HCT116 (cell line): ENCODE measurements at regions not wholly inside any gene's neighbourhood (a gene's known extent, or its start where the extent isn't known, plus 50 kb on each side); places are given as distances from the start of the nearest gene placed in this dataset.

Experiments used
- ATAC-seq: fragments of 200-7000 bp; cut with Tn5 transposase; 2 replicates; pipeline ENCODE4 v1.9.1; 2020; ENCODE audit warnings: mild to moderate bottlenecking, moderate library complexity
- BruUV-seq: library from RNA; stranded (reverse); fragments of 400-500 nt; replicated peaks from 2 replicates; lab custom pipeline; 2021; lab: Mats Ljungman, UMichigan
- CTCF ChIA-PET: fragments of 300-600 bp; sonication (Branson Sonifier 250); formaldehyde crosslinking; loops from one replicate; lab custom pipeline; 2021; ENCODE audit warnings: antibody characterized with exemption; lab: Charles Lee
- POLR2A ChIA-PET: fragments of 300-600, 350-600 bp; sonication (Branson Sonifier 250); formaldehyde crosslinking; loops from one replicate; lab custom pipeline; 2021; ENCODE audit warnings: antibody characterized with exemption; lab: Charles Lee
- RAD21 ChIA-PET, 2 experiments: fragments of 300-600 bp; sonication (Branson Sonifier 250); formaldehyde crosslinking; loops; one replicate each; lab custom pipeline; 2023; ENCODE audit warnings: low total read pairs in 2 of 2; ENCODE audit not compliant: uncharacterized antibody in 2 of 2, unreplicated experiment in 2 of 2, low non-redundant PET in 1 of 2; lab: Charles Lee
- DNase-seq: peaks from one replicate; pipeline ENCODE4 v3.0.0-alpha.2; 2010; ENCODE audit warnings: low read depth, low spot score
- H2AFZ ChIP-seq: fragments of 200-600 bp; shearing (Covaris generic), sonication (generic); 2 replicates; pipeline ENCODE4 v1.6.1; 2017; ENCODE audit warnings: low read depth, mixed run types, mixed read lengths, antibody characterized with exemption, low read length; ENCODE audit not compliant: poor library complexity, severe bottlenecking
- H3K27ac ChIP-seq: 2 replicates; pipeline ENCODE4 v1.5.1; 2012; ENCODE audit warnings: low read depth, low read length
- H3K27me3 ChIP-seq: fragments of 200-600 bp; sonication (generic); 2 replicates; pipeline ENCODE4 v1.6.1; 2016; ENCODE audit warnings: mixed run types, low read length, mixed read lengths; ENCODE audit not compliant: insufficient read depth
- H3K36me3 ChIP-seq, 2 experiments: fragments of 200-500 bp in 1 of 2; fragments of 200-600 bp in 1 of 2; sonication (Bioruptor generic) in 1 of 2; sonication (generic) in 1 of 2; 2 replicates each; pipeline versions ENCODE4 v1.5.1 to v1.6.1; 2014 to 2016; ENCODE audit warnings: low read length in 2 of 2, inconsistent platforms in 1 of 2, mixed read lengths in 1 of 2, mixed run types in 1 of 2; ENCODE audit not compliant: insufficient read depth in 2 of 2, control insufficient read depth in 1 of 2
- H3K4me1 ChIP-seq, 2 experiments: fragments of 200-600 bp in 1 of 2; sonication (generic) in 1 of 2; 2 replicates each; pipeline versions ENCODE4 v1.5.1 to v1.6.1; 2012 to 2017; ENCODE audit warnings: low read length in 2 of 2, inconsistent platforms in 1 of 2, mild to moderate bottlenecking in 1 of 2, mixed read lengths in 1 of 2, mixed run types in 1 of 2, moderate library complexity in 1 of 2; ENCODE audit not compliant: insufficient read depth in 2 of 2, control insufficient read depth in 1 of 2
- H3K4me2 ChIP-seq: fragments of 200-600 bp; sonication (generic); 2 replicates; pipeline ENCODE4 v1.6.1; 2017; ENCODE audit warnings: mixed run types, low read length, mixed read lengths
- H3K4me3 ChIP-seq, 2 experiments: fragments of 200-600 bp in 1 of 2; sonication (generic) in 1 of 2; replicated peaks in 1 of 2; 2 replicates each; pipeline ENCODE4 v1.5.1; 2011 to 2016; ENCODE audit warnings: low read length in 2 of 2, control low read depth in 1 of 2, low read depth in 1 of 2, mild to moderate bottlenecking in 1 of 2, mixed read lengths in 1 of 2, mixed run types in 1 of 2
- H3K79me2 ChIP-seq: fragments of 200-600 bp; sonication (generic); 2 replicates; pipeline ENCODE4 v1.6.1; 2017; ENCODE audit warnings: mild to moderate bottlenecking, mixed run types, low read length, moderate library complexity, mixed read lengths; ENCODE audit not compliant: insufficient read depth
- H3K9ac ChIP-seq: fragments of 200-600 bp; sonication (generic); 2 replicates; pipeline ENCODE4 v1.6.1; 2016; ENCODE audit warnings: low read length, mixed read lengths
- H3K9me2 ChIP-seq: fragments of 200-600 bp; sonication (generic), shearing (Covaris generic); 2 replicates; pipeline ENCODE4 v1.6.1; 2017; ENCODE audit warnings: mixed run types, mild to moderate bottlenecking, moderate library complexity; ENCODE audit not compliant: insufficient read depth
- H3K9me3 ChIP-seq, 2 experiments: fragments of 200-500 bp in 1 of 2; fragments of 200-600 bp in 1 of 2; sonication (Bioruptor generic) in 1 of 2; sonication (generic) in 1 of 2; 2 replicates each; pipeline ENCODE4 v1.6.1; 2014 to 2017; ENCODE audit warnings: low read length in 2 of 2, mixed read lengths in 2 of 2, inconsistent platforms in 1 of 2, low read depth in 1 of 2, mild to moderate bottlenecking in 1 of 2, mixed run types in 1 of 2, moderate library complexity in 1 of 2; ENCODE audit not compliant: control insufficient read depth in 1 of 2, insufficient read depth in 1 of 2
- H4K20me1 ChIP-seq: fragments of 200-600 bp; sonication (generic), shearing (Covaris generic); 2 replicates; pipeline ENCODE4 v1.6.1; 2017; ENCODE audit warnings: mixed run types, mild to moderate bottlenecking, moderate library complexity; ENCODE audit not compliant: insufficient read depth
- ELF1 ChIP-seq: IDR thresholded peaks from 2 replicates; pipeline ENCODE4 v1.6.1; 2012; ENCODE audit warnings: low read depth, borderline replicate concordance
- EZH2 ChIP-seq: fragments of 200-600 bp; sonication (generic); IDR thresholded peaks from 2 replicates; pipeline ENCODE4 v1.6.1; 2017; ENCODE audit warnings: antibody characterized with exemption, mixed run types
- RAD21 ChIP-seq: IDR thresholded peaks from 2 replicates; pipeline ENCODE4 v1.6.1; 2012; ENCODE audit warnings: low read depth, mild to moderate bottlenecking
- YY1 ChIP-seq: IDR thresholded peaks from 2 replicates; pipeline ENCODE4 v1.6.1; 2011; ENCODE audit warnings: low read length, low read depth, moderate library complexity, mild to moderate bottlenecking; ENCODE audit not compliant: insufficient replicate concordance; ENCODE audit errors: extremely low read depth
- intact Hi-C: fragments of 100-400 bp; cut with micrococcal nuclease; formaldehyde crosslinking; loops from 2 replicates; pipeline ENCODE4 v1.10.0; 2022
- TF ChIP-seq, protein P1 (sequence below): IDR thresholded peaks from 2 replicates; pipeline ENCODE4 v1.6.1; 2012; ENCODE audit warnings: low read depth
- TF ChIP-seq, protein P2 (sequence below): IDR thresholded peaks from 2 replicates; pipeline ENCODE4 v1.6.1; 2012
- TF ChIP-seq, protein P3 (sequence below): IDR thresholded peaks from 2 replicates; pipeline ENCODE4 v1.6.1; 2012

DNA sequence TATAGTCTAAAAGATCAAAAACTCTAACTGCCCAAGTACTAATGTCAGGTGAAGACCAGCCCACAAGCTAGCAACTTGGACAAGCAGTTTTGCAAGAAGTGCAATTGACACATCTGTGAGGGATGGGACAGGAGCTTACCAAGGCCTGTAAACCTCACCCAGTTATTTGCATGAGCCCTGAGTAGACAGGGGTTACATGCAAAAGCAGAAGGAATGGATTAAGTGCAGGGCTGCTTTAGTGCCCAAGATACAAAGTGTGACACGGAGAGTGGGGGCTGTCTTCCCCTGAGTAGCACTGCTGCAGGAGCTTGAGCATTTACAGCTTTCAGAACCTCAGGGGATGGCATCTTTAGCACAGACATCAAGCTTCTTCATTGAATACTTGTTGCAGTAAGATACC is 286.7 kb downstream of the ELAVL2 start:
- ChIA-PET CTCF (no interaction called here), POLR2A (no interaction called here)

More for the DNA sequence above, 286.7 kb downstream of the ELAVL2 start:
- H3K36me3 ChIP-seq: no peaks in the 10 kb centered on the region
- no peak overlapping the region for H3K27ac ChIP-seq
- DNase-seq (no peak), ATAC-seq (no peak)
- no peak overlapping the region for H2AFZ ChIP-seq
- no peak overlapping the region for H3K9ac ChIP-seq
- BruUV-seq: no TSS peak
- no peak overlapping the region for H3K4me3 ChIP-seq
- intact Hi-C loops: no loop called here
- peaks cover 0 to 26% of the 10 kb centered on the region in 2 experiments; a peak in 2 of 4 replicates for H3K9me3 ChIP-seq
- no peaks in the 10 kb centered on the region for H3K4me1 ChIP-seq
- no peaks in the 10 kb centered on the region for H3K27me3 ChIP-seq
- no peaks in the 10 kb centered on the region for H3K9me2 ChIP-seq
- H3K4me2 ChIP-seq: no peak overlapping the region
- RAD21 ChIA-PET: no interaction called here
- no peaks in the 10 kb centered on the region for H3K79me2 ChIP-seq
- TF ChIP-seq ELF1 (no peak), RAD21 (no peak), EZH2 (no peak), YY1 (no peak)
- TF ChIP-seq, protein P1, sequence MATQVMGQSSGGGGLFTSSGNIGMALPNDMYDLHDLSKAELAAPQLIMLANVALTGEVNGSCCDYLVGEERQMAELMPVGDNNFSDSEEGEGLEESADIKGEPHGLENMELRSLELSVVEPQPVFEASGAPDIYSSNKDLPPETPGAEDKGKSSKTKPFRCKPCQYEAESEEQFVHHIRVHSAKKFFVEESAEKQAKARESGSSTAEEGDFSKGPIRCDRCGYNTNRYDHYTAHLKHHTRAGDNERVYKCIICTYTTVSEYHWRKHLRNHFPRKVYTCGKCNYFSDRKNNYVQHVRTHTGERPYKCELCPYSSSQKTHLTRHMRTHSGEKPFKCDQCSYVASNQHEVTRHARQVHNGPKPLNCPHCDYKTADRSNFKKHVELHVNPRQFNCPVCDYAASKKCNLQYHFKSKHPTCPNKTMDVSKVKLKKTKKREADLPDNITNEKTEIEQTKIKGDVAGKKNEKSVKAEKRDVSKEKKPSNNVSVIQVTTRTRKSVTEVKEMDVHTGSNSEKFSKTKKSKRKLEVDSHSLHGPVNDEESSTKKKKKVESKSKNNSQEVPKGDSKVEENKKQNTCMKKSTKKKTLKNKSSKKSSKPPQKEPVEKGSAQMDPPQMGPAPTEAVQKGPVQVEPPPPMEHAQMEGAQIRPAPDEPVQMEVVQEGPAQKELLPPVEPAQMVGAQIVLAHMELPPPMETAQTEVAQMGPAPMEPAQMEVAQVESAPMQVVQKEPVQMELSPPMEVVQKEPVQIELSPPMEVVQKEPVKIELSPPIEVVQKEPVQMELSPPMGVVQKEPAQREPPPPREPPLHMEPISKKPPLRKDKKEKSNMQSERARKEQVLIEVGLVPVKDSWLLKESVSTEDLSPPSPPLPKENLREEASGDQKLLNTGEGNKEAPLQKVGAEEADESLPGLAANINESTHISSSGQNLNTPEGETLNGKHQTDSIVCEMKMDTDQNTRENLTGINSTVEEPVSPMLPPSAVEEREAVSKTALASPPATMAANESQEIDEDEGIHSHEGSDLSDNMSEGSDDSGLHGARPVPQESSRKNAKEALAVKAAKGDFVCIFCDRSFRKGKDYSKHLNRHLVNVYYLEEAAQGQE: no peak
- TF ChIP-seq, protein P2, sequence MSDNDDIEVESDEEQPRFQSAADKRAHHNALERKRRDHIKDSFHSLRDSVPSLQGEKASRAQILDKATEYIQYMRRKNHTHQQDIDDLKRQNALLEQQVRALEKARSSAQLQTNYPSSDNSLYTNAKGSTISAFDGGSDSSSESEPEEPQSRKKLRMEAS: no peak
- TF ChIP-seq, protein P3, sequence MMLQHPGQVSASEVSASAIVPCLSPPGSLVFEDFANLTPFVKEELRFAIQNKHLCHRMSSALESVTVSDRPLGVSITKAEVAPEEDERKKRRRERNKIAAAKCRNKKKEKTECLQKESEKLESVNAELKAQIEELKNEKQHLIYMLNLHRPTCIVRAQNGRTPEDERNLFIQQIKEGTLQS: no peak
- H4K20me1 ChIP-seq: no peaks in the 10 kb centered on the region
